ENCODE measurements at regions not wholly inside any gene's neighbourhood (a gene's known extent, or its start where the extent isn't known, plus 50 kb on each side); places are given as distances from the start of the nearest gene placed in this dataset.

DNA sequence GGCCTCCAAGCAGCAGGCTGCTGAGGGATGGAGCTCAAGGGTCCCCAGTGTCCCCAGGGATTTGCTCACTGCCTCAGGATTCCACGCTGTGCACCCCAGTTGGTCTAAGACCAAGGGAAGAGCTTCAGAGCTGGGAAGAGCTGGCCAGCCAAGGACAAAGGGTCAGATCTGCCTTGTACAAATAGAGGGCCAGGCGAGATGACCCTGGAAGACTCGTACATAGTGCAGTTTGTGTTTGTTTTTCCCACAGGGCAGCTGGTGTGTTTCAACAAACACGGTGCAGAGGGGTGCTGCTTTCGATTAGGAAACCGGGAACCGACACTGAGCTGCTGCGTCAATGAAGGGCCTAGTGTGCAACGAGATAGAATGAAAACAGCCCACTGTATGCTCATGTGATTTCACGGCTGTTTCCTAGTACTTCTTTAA, 56.1 kb upstream of the TRPM1 start:
- Histone ChIP-seq H3K4me3 (no peak overlapping the region), H3K27me3 (no peaks in the 10 kb centered on the region), H3K36me3 (no peaks in the 10 kb centered on the region), H3K9me3 (no peaks in the 10 kb centered on the region), H3K4me1 (no peaks in the 10 kb centered on the region), H3K27ac (no peak overlapping the region)
- TF ChIP-seq POLR2A (IDR thresholded peaks at IDR 0.05) (no peak), POLR2AphosphoS5 (IDR thresholded peaks at IDR 0.05; ENCODE audit: insufficient read depth in 1 of 2, low read depth in 1 of 2) (no peak)
- TF ChIP-seq, protein P1, sequence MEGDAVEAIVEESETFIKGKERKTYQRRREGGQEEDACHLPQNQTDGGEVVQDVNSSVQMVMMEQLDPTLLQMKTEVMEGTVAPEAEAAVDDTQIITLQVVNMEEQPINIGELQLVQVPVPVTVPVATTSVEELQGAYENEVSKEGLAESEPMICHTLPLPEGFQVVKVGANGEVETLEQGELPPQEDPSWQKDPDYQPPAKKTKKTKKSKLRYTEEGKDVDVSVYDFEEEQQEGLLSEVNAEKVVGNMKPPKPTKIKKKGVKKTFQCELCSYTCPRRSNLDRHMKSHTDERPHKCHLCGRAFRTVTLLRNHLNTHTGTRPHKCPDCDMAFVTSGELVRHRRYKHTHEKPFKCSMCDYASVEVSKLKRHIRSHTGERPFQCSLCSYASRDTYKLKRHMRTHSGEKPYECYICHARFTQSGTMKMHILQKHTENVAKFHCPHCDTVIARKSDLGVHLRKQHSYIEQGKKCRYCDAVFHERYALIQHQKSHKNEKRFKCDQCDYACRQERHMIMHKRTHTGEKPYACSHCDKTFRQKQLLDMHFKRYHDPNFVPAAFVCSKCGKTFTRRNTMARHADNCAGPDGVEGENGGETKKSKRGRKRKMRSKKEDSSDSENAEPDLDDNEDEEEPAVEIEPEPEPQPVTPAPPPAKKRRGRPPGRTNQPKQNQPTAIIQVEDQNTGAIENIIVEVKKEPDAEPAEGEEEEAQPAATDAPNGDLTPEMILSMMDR (IDR thresholded peaks at IDR 0.05) = no peak
- DNase-seq (ENCODE audit: extremely low spot score in 2 of 2) = no peak
- intact Hi-C loops (cut with DNase I) = no loop called here

DNA sequence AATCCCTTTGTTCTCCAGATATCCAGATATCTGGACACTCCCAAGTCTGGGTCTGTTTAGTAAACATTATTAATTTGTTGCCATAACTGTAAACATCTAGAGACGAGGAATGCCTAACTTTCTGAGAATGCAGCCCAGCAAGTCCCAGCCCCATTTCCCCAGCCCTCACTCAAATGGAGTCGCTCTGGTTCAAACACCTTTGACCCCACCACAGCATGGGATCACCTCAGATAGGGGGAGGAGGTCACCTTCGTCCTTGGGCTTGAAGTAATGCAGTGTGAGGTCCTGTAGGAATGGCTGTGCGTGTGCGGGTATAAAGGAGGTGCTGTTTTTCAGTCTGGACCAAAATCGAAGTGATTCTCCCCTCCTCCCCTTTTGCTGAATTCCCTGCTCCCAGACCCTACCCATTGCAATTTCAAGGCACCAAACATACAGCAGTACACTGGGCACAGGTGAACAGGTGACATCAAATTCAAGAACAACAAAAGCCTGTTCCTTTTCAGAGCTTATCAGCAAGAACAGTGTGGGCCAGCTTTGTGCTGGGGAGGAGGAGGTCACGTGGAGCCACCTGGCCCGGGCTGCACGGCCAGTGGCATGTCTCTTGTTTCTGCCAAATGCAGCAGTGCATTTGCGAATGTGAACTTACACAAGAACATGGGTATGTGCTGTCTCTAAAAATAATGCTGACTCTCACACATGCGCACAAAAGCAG, 57.5 kb upstream of the TRPM1 start:
- intact Hi-C loops (cut with DNase I) = no loop called here
- DNase-seq (ENCODE audit: extremely low spot score in 2 of 2) = no peak
- no peak overlapping the region for H3K4me3 ChIP-seq
- no peaks in the 10 kb centered on the region for H3K36me3 ChIP-seq
- H3K27ac ChIP-seq = no peak overlapping the region
- H3K9me3 ChIP-seq = no peaks in the 10 kb centered on the region
- no peaks in the 10 kb centered on the region for H3K27me3 ChIP-seq
- no peaks in the 10 kb centered on the region for H3K4me1 ChIP-seq
- TF ChIP-seq POLR2AphosphoS5 (IDR thresholded peaks at IDR 0.05; ENCODE audit: insufficient read depth in 1 of 2, low read depth in 1 of 2) (no peak), POLR2A (IDR thresholded peaks at IDR 0.05) (no peak)
- TF ChIP-seq, protein P1 (IDR thresholded peaks at IDR 0.05) = no peak

DNA sequence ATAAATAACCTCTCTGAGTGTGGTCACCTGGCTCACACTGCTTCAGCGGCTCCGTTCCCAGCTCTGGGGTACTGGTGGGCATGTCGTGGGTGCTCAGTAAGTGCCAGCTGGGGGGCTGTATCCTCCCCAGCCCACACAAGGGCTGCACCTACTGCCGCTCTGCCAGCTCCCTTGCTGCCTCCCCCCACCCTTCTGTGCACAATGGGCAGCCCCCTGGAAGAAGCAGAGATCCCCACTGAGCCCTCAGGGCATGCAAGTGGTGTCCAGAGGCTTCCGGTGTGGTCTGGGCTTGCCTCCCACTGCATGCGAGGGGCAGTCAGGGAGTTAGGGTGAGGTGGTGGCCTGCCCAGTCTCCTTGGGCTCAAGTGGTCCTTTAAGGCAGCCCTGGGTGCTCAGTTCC, 58.3 kb upstream of the TRPM1 start:
- intact Hi-C loops (cut with DNase I) = no loop called here
- no peak overlapping the region for H3K27ac ChIP-seq
- H3K27me3 ChIP-seq = no peaks in the 10 kb centered on the region
- H3K4me3 ChIP-seq = no peak overlapping the region
- DNase-seq (ENCODE audit: extremely low spot score in 2 of 2) = no peak
- H3K9me3 ChIP-seq = no peaks in the 10 kb centered on the region
- H3K36me3 ChIP-seq = no peaks in the 10 kb centered on the region
- no peaks in the 10 kb centered on the region for H3K4me1 ChIP-seq
- TF ChIP-seq POLR2A (IDR thresholded peaks at IDR 0.05) = no peak
- TF ChIP-seq, protein P1 (IDR thresholded peaks at IDR 0.05) = no peak
- TF ChIP-seq POLR2AphosphoS5 (IDR thresholded peaks at IDR 0.05; ENCODE audit: insufficient read depth in 1 of 2, low read depth in 1 of 2) = no peak

DNA sequence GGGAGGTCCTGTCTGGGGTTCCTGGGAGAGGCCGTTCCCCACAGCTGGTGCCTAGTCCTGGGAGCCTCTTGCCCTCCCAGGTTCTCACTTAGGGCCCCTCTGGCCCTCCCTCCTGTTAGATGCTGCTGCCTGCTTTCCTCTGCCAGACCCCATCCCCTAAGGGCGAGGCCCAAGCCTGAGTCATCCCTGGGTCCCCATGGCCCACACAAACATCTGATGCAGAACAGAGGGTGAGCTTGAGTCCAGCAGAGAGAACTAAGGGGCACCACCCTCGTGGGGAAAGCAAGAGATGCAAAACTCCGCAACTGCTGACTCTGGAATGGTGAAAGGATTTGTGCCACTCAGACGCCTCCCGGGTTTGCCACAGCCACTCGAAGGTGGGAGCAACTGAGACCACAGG, 58.8 kb upstream of the TRPM1 start:
- no peak for DNase-seq (ENCODE audit: extremely low spot score in 2 of 2)
- H3K4me1 ChIP-seq = no peaks in the 10 kb centered on the region
- H3K4me3 ChIP-seq = no peak overlapping the region
- intact Hi-C loops (cut with DNase I) = no loop called here
- H3K9me3 ChIP-seq = no peaks in the 10 kb centered on the region
- no peaks in the 10 kb centered on the region for H3K27me3 ChIP-seq
- TF ChIP-seq POLR2AphosphoS5 (IDR thresholded peaks at IDR 0.05; ENCODE audit: insufficient read depth in 1 of 2, low read depth in 1 of 2) (no peak), POLR2A (IDR thresholded peaks at IDR 0.05) (no peak)
- TF ChIP-seq, protein P1 (IDR thresholded peaks at IDR 0.05) = no peak
- no peak overlapping the region for H3K27ac ChIP-seq
- no peaks in the 10 kb centered on the region for H3K36me3 ChIP-seq

DNA sequence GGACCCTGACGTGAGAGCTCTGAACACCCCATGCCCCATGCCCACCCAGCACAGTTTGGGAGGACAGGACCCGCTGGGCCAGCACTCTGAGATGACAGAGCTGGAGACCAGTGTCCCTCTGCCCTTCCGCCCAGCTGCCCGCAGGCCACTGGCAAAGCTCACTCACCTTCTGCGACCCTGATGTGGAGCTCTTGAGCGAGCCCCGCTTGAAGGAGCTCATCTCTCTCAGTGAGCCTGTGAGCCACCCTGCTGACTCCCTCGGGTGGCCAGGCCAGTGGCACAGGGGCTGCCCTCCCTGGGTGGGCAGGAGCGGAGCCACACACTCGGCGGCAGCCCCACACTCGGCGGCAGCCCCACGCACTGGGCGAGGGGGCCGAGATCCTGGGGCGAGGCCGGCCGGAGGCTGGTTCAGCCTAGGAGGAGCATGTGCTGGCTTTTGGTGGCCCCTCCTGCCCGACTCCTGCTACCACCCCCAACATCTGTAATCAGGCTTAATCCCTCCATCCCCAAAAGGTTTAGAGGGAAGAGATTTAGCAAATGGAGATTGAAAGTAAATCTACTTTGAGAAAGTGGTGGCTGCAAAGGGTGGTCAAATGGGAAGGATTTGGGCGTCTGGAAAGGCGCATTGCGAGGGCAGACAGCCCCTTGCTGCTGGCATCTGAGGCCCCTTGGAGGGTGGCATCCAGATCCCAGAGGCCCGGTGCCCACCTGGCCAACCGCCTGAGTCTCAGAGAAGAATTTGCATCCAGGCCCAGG, 59.4 kb upstream of the TRPM1 start:
- Histone ChIP-seq H3K27ac (no peak overlapping the region), H3K4me1 (no peaks in the 10 kb centered on the region), H3K9me3 (no peaks in the 10 kb centered on the region), H3K36me3 (no peaks in the 10 kb centered on the region), H3K27me3 (no peaks in the 10 kb centered on the region), H3K4me3 (no peak overlapping the region)
- no peak for DNase-seq (ENCODE audit: extremely low spot score in 2 of 2)
- intact Hi-C loops (cut with DNase I) = no loop called here
- TF ChIP-seq, protein P1 (IDR thresholded peaks at IDR 0.05) = no peak
- TF ChIP-seq POLR2AphosphoS5 (IDR thresholded peaks at IDR 0.05; ENCODE audit: insufficient read depth in 1 of 2, low read depth in 1 of 2) = no peak
- no peak for TF ChIP-seq POLR2A (IDR thresholded peaks at IDR 0.05)
